ENCODE measurements at regions not wholly inside any gene's neighbourhood (a gene's known extent, or its start where the extent isn't known, plus 50 kb on each side); places are given as distances from the start of the nearest gene placed in this dataset.

DNA sequence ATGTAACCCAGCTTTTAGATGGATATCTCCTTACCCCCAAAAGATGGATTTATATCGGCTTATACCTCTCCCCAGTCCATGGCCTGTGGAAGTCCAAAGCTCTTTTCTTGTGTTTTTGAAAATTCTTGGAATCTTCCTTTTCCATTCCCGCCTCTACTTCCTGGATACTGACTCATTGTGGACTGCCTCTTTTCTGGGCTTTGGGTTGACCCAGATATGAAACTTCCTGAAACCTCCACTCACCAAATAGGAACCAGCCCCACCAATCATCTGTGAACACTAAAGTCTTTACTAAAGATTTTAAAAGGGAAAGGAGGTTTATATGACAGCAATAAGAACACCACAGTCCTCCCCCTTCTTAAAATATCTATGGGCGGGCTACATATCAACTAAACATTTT is 163.4 kb upstream of the SYN3 start:
- no peak for DNase-seq (ENCODE audit: low read depth)
- no peak overlapping the region for H3K4me3 ChIP-seq (ENCODE audit: low read length)
- TF ChIP-seq, protein P1, sequence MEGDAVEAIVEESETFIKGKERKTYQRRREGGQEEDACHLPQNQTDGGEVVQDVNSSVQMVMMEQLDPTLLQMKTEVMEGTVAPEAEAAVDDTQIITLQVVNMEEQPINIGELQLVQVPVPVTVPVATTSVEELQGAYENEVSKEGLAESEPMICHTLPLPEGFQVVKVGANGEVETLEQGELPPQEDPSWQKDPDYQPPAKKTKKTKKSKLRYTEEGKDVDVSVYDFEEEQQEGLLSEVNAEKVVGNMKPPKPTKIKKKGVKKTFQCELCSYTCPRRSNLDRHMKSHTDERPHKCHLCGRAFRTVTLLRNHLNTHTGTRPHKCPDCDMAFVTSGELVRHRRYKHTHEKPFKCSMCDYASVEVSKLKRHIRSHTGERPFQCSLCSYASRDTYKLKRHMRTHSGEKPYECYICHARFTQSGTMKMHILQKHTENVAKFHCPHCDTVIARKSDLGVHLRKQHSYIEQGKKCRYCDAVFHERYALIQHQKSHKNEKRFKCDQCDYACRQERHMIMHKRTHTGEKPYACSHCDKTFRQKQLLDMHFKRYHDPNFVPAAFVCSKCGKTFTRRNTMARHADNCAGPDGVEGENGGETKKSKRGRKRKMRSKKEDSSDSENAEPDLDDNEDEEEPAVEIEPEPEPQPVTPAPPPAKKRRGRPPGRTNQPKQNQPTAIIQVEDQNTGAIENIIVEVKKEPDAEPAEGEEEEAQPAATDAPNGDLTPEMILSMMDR (IDR thresholded peaks at IDR 0.05; ENCODE audit: insufficient read depth, low read depth, low read length, missing control alignments): no peak

DNA sequence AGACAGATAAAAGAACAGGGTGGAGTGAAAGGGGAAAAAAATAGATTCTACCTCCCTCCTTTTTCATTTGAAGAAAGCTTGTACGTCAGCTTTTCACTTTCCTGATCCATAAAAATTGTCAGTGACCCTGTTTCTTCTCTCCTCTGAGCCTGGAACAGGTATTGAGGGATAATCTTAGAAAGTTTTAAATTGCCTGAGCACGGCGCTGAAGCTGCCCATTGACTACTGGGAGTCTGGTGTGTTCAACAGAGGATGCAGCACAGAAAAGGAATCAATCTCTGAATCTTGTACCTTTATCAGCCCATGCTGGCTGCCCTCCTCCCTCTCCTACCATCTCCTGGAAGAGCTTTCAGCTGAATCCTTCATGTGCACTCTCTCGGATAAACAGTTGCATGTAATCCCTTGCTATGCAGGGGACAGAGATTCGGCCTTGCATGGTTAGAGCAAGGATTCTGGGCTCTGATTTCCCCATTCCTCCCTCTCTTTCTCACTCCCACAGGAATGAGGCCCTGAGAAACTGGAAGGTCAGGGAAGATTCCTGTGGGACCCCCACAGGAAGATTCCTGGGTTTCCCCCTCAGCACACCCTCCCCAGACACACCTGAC is 162.4 kb upstream of the SYN3 start:
- TF ChIP-seq, protein P1 (IDR thresholded peaks at IDR 0.05; ENCODE audit: insufficient read depth, low read depth, low read length, missing control alignments): no peak
- no peak for DNase-seq (ENCODE audit: low read depth)
- H3K4me3 ChIP-seq (ENCODE audit: low read length): no peak overlapping the region

DNA sequence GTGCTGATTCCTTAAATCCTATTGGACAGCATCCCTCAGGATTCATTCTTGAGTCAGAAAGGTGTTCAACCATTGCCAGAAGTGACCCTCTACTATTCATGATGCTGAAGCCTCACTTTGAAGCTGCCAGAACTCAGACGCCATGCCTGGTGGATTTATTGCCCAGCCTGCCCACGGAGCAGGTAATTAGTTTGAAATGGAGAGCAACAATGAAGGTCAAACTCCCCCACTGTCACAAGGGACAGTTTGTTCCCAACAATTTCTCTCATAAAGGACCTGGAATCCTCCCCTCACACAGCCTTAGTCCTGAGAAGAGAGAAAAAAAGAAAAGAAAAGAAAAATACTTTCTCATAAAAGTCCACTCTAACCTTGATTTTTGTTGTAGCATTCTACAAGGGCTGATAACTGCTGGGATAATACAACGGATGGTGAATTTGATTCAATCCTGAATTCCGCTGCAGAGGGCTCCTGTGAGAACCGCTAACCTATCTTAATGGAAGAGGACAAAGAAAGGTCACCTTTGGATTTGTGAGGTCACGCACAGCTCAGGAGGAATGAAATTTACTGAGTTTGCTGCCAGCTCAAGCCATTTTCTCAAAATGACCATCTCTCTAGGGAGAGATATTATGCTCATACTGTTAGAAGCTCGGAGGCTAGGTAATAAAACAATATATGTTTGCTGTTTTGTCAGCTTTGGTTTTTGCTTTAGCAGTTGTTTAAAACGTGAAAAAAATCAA is 161.6 kb upstream of the SYN3 start:
- TF ChIP-seq, protein P1 (IDR thresholded peaks at IDR 0.05; ENCODE audit: insufficient read depth, low read depth, low read length, missing control alignments): no peak
- no peak for DNase-seq (ENCODE audit: low read depth)
- H3K4me3 ChIP-seq (ENCODE audit: low read length): no peak overlapping the region

DNA sequence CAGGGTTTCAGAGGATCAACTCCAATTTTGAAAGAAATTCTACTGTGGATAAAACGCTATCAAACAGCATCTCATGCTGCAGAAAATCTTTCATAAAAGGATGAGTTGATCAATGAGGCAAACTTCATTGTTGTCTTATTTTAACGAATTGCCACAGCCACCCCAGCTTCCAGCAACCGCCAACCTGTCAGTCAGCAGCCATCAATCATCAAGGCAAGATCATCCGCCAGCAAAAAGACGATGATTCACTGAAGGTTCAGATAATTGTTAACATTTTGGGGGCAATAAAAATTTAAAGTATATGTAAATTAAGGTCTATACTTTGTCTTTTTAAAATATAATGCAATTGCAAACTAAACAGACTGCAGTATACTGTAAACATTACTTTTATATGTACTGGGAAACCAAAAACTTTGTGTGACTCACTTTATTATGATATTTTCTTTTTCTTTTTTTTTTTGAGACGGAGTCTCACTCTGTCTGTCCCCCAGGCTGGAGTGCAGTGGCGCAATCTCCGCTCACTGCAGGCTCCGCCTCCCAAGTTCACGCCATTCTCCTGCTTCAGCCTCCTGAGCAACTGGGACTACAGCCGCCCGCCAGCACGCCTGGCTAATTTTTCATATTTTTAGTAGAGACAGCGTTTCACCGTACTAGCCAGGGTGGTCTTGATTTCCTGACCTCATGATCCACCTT is 155.3 kb upstream of the SYN3 start:
- TF ChIP-seq, protein P1 (IDR thresholded peaks at IDR 0.05; ENCODE audit: insufficient read depth, low read depth, low read length, missing control alignments): no peak
- DNase-seq (ENCODE audit: low read depth): no peak
- H3K4me3 ChIP-seq (ENCODE audit: low read length): no peak overlapping the region

DNA sequence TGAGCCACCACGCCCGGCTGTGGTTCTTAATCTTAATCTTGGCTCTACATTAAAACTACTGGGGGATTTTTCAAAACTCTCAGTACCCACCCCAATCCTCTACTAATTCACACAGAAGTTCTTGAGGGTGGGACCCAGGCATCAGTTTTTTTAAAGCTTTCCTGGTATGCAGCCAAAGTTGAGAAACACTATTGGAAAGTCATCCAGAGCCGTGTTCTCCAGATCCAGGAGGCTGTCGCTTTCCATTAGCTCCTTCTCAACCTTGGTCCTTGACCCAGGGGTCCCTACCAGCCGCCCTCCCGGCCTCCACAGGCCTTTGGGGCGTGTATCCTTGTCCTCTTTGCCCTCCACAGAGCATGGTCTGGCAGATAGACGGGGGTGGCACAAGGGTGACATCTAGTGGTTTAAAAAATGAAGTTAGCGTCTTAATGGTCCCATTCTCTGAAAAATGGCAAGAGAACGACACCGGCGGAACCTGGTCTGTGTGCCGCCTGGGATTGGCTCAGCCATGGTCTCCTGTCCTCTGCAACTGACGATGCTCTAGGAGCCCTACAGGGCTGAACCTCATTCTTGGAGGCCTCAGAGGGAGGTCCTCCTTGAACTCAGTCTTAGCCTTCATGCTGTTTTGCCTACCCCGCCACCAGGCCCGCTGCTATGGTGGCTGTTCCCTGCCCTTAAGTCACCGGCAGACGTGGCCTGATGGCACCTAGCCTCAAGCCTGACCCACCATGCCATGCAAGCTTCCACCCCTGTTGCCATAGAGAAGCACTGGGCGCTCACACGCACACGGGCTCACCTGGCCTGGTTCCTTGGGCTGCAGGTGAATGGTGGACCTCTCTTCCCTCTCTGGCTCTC is 152.0 kb upstream of the SYN3 start:
- H3K4me3 ChIP-seq (ENCODE audit: low read length): no peak overlapping the region
- peak; percentile 32 for DNase-seq (ENCODE audit: low read depth)
- TF ChIP-seq, protein P1 (IDR thresholded peaks at IDR 0.05; ENCODE audit: insufficient read depth, low read depth, low read length, missing control alignments): peak; percentile 59

DNA sequence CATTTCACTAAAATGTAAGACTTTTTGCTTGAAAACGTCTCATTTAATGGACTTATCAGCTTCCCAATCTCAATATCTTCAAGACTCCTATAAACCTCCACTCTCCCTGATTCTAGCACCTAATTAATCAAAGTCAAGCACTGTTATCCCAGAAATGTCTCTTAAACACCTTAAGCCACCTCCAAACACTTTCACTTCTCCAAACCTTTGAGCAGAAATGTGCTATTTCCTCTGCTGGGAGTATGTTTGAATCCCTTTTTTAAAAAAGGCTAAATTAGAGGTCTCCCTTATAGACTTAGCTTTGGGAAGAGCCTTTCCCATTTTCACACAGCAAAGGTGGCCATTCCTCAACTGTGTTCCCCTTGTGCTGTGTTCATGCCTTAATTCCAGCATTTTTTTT is 146.2 kb upstream of the SYN3 start:
- no peak for DNase-seq (ENCODE audit: low read depth)
- no peak overlapping the region for H3K4me3 ChIP-seq (ENCODE audit: low read length)
- TF ChIP-seq, protein P1 (IDR thresholded peaks at IDR 0.05; ENCODE audit: insufficient read depth, low read depth, low read length, missing control alignments): no peak

All from epithelial cell of esophagus (primary cell).